AG10803 (cell line): ENCODE measurements at regions not wholly inside any gene's neighbourhood (a gene's known extent, or its start where the extent isn't known, plus 50 kb on each side); places are given as distances from the start of the nearest gene placed in this dataset.
A peak's percentile ranks its signal among the peaks of the same experiment; 100 is the strongest.
"Not testable (repeated sequence)": the region's sequence is repeated elsewhere in the genome, so short reads cannot be mapped to it uniquely, and the experiment has no call there.

Source experiments
- DNase-seq: peaks from one replicate; pipeline ENCODE4 v3.0.0; 2010; ENCODE audit warnings: low read depth
- H3K4me3 ChIP-seq: 2 replicates; pipeline ENCODE4 v1.5.1; 2011; ENCODE audit warnings: mild to moderate bottlenecking, low read length, control low read depth

DNA sequence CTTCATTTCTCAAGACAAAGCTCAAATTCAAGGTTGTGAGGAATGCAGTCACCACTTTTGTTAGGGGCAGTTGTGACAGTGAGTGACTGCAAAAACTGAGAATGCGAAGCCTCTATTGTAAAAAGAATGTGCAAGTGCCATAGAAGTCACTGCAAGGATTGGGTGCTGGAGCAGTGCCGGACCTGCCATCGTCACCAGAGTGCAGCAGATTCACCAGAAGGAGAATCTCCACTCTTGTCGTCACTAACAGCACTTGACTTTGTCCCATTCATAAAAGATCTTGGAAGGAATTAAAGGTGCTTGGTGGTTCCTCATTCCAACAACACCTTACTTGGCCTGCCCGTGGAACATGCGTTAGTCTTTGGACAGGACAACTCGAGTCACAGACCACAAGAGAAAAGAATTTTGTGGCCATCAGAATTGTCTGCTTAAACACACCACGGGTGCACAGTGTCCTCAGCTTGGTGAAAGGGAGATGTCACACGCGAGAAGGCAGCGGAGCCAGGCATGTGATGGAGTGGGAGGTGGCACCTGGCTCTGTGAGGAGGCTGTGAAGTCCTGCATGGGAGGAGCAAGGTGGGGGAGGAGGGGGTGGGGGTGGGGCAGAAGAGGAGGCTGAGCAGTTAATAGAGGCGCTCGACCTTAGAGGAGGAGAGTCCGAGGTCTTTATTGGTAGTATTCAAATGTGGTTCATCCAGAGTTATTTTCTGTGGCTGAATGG, 100.9 kb upstream of the SPDYE9 start:
- not testable (repeated sequence) for DNase-seq, H3K4me3 ChIP-seq

DNA sequence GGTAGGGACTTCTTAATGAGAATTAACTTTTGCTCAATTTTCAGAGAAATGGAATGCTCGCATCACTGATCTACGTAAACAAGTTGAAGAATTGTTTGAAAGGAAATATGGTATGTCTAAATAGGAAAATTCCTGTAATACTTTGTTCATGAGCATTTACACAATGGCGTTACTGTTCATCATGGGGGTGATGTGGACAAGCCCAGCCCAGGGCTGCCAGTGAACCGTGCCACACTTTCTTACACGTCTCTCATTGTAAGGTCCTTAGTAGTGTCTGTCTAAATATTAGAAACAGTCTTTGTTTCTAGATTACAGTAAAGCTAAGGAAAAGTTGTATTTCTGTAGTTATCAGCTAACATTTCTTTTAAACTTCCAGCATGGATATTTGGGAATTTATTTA, 91.0 kb upstream of the SPDYE9 start:
- not testable (repeated sequence) for DNase-seq, H3K4me3 ChIP-seq

DNA sequence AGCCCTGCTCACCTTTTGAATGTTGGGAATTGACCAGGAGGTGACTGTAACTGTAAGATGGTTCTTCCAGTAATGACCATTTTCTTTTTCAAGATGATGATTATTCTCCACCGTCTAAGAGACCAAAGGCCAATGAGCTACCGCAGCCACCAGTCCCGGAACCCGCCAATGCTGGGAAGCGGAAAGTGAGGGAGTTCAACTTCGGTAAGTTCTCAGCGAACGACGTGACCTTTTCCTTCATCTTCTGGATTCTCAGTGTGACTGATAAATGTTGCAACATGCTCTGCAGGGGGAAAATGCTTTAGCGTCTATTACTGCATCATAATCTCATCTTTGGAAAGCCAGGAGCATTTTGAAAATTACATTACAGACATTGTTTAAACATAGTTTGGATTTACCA, 89.5 kb upstream of the SPDYE9 start:
- not testable (repeated sequence) for H3K4me3 ChIP-seq, DNase-seq

DNA sequence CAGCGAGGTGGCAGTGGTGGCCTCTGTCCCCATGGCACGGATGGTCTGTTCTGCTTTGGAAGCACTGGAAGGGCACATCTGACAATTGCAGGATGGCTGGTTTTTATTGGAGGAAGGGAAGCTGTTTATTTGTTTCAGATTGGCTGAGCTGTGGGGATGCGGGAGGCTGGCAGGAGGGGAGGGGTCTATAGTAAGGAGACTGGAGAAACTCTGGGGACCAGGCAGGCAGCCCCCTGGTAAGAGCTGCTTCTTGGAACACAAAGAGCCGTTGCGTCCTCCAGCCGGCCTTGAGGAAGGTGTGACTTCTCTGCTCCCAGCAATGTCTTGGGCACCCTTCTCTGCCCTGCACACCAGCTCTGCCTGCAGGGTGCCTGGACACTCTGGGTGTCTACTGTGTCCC, 85.1 kb upstream of the SPDYE9 start:
- DNase-seq, H3K4me3 ChIP-seq: not testable (repeated sequence)

DNA sequence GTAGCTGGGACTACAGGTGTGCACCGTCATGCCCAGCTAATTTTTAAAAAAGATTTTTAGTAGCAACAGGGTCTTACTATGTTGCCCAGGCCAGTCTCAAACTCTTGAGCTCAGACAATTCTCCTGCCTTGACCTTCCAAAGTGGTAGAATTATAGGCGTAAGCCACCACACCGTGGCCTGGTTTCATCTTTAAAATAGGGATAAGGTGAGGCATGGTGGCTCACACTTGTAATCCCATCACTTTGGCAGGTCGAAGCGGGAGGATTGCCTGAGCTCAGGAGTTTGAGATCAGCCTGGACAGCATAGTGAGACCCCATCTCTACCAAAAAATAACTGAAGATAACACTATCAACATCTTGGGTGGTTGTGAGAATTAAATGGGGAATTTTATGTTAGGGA, 84.6 kb upstream of the SPDYE9 start:
- not testable (repeated sequence) for H3K4me3 ChIP-seq, DNase-seq

DNA sequence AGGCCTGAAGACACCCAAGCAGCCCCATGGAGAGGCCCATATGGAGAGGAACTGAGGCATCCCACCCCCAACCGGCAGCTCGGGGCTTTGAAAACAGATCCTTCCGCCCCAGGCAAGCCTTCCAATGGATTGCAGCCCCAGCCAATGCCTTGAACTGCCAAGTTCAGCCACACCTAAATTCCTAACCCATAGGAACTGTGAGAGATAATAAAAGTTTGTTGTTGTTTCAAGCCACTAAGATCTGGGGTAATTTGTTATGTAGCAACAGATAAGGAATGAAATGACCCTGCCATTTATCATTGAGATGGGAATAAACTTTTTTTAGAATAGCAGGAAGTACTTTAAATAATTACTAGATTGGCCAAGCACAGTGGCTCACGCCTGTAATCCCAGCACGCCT, 80.3 kb upstream of the SPDYE9 start:
- not testable (repeated sequence) for H3K4me3 ChIP-seq, DNase-seq

DNA sequence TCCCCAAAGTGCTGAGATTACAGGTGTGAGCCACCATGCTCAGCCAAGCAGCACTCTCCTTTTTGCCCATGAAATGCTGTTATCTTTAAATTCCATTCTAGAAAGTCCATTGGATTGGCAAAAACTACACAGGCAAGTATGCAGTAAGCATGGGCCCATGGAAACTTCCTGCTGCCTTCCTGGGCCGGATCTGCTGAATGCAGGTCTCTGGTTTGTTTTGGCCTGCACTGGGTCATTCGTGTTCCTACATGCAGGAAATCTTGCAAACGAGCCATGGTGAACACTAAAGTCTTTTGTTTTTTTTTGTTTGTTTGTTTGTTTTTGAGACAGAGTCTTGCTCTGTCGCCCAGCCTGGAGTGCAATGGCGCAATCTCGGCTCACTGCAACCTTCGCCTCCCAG, 76.8 kb upstream of the SPDYE9 start:
- DNase-seq, H3K4me3 ChIP-seq: not testable (repeated sequence)

DNA sequence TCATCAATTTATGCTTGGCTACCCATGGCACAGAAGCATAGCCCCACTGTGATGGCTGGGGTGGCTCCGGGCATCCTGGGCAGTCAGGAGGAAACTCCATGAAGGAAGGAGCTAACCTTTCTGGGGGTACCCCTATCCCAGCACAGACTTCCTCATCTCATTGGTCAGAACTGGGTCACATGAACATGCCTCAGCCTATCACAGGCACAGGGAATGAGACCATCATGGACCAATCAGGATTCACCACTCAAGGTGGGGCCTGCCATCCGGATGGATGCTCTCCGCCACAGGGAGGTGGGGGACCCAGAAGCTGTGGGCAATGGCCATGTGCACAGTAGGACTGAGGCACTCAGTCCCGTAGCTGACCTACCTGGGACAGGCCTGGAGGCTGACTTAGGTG, 75.9 kb upstream of the SPDYE9 start:
- not testable (repeated sequence) for DNase-seq, H3K4me3 ChIP-seq

DNA sequence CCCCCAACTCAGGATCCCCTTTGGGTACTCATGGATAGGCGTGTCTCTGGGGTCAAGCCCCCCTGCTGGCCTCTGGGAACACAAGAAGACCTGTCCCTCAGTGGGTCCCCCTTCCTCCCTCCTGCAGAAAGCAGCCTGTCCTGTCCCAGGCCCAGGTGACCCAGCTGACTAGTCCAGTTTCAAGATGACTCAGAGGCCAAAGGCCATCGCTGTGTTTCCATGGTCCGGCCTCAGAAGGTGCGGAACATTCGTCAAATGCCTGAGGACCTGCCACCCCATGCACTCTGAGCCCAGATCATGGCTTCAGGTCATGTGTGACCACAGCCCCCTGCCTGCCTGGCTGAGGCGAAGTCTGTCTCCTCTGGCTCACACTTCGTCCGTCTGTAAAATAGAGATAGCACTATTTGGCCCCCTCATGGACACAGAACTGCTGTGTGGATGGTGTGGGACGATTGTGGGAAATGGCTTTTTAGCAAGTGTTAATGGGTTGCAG, 71.4 kb upstream of the SPDYE9 start:
- not testable (repeated sequence) for H3K4me3 ChIP-seq, DNase-seq

DNA sequence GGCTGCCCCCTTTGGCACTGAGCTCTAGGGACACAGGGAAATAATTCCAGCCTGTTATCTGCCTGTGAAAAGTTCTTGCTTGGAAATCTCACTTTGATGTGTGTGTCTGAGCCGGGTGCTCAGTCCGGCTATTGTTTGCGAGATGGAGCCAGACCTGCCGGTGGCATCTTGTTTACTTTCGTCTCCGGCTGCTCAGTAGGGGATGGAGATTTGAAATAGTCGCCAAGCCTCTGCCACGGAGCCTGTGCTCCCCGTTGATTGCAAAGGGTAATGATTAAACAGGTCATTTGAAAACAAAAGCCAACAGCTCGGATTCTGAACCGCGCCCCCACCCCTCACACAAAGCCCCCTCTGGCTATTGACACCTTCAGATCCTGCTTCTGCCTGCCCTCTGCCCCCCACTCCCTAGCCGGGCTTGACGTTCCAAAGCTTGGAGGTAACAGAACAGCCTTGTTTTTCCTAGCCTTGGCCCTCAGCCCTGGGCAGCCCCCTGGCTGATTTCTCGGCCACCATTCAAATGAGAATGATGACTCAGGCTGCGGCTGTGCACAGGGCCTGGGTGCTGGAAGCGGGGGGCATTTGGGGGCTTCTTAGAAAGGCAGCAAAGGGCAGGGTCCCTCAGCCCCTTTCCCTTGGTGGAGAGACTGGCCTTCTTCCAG, 70.8 kb upstream of the SPDYE9 start:
- DNase-seq = not testable (repeated sequence)
- peak overlapping the region; percentile 30 for H3K4me3 ChIP-seq

DNA sequence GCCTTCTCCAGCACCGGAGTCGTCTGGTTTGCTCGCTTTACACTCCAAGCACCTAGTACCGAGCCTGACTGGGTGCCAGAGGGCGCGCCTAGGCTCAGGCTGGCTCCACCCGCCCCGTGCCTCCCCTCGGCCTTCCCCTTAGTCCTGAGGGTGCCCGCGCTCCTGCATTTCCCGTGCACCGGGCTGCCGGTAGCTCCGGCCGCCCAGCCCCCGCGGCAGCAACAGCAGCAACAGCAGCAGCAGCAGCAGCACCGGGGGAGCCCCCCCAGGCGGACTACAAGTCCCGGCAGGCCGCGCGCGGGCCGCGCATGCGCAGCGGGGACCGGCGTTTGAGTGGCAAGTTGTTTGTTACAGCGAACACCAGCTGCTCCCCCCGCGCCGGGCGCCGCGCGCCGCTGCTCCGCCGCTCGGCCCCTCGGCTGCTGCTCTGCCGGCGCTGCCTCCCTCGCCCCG, 68.8 kb upstream of the SPDYE9 start:
- DNase-seq = peak; percentile 51
- not testable (repeated sequence) for H3K4me3 ChIP-seq

DNA sequence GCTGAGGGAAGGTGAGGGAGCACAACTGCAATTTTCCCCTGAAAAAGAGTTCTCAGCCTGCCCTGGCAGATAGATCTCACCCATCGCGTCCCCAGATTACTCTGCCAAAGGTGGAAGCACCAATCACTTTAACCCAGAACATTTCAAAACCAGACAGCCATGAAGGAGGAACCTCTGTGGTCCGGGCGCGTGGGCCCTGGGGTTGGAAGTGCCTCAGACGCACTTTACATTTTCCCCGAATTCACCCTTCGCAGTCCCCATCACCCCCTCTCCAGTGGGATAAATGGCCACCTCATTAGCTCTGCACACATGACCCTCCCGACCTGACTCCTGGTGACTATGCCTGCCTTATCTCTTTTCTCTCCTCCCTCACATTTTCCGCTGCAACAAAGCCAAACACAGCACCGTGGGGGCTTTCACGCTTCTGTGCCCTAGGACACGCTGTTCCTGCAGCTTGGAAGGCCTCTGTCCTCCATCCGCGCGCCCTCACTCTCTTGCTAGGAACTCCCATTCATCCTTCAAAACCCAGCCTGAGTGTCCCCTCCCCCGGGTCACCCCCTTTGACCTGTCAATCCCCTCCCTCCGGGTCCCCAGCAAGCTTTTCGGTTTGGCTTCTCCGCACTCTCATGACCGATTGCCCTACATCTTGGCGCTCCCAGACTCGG, 68.2 kb upstream of the SPDYE9 start:
- H3K4me3 ChIP-seq = not testable (repeated sequence)

DNA sequence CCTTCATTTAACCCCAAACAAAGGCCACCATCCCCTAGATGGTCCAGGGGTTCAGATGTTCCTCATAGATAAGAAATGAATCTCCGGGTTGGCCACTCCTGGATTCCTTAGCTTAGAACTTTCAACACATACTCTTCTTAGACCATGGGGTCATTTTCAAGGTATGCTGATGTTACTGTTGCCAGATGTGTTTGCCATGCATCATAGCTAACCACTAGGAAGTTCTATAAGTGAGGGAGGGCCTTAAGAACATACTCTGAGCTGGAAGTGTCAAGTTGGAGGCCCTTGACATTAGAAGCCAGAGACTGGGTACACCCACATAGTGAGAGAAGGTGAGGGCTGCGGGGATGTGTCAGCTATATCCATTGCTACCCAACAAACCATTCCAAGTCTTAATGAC, 62.7 kb upstream of the SPDYE9 start:
- DNase-seq, H3K4me3 ChIP-seq: not testable (repeated sequence)

More for the DNA sequence above, 68.2 kb upstream of the SPDYE9 start:
- DNase-seq = not testable (repeated sequence)

DNA sequence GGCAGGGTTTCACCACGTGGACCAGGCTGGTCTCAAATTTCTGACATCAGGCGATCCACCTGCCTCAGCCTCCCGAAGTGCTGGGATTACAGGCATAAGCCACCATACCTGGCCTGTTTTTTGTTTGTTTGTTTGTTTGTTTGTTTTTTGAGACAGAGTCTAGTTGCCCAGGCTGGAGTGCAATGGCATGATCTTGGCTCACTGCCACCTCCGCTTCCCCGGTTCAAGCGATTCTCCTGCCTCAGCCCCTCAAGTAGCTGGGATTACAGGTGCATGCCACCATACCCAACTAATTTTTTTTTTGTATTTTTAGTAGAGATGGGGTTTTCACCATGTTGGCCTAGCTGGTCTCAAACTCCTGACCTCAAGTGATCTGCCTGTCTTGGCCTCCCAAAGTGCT, 61.8 kb upstream of the SPDYE9 start:
- H3K4me3 ChIP-seq, DNase-seq: not testable (repeated sequence)

DNA sequence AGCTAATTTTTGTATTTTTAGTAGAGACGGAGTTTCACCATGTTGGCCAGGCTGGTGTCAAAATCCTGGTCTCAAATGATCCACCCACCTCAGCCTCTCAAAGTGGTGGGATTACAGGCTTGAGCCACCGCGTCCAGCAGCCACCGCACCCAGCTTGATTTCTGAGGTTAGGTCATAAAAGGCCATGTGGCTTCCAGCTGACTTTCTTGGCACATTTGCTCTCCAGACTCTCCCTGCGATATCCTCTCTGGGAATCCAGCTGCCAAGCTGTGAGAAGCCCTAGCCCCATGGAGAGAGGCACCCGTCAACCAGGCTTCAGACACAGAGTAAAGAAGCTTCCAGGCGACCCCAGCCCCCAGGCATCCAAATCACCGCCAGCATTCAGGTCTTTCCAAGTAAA, 58.2 kb upstream of the SPDYE9 start:
- H3K4me3 ChIP-seq, DNase-seq: not testable (repeated sequence)

DNA sequence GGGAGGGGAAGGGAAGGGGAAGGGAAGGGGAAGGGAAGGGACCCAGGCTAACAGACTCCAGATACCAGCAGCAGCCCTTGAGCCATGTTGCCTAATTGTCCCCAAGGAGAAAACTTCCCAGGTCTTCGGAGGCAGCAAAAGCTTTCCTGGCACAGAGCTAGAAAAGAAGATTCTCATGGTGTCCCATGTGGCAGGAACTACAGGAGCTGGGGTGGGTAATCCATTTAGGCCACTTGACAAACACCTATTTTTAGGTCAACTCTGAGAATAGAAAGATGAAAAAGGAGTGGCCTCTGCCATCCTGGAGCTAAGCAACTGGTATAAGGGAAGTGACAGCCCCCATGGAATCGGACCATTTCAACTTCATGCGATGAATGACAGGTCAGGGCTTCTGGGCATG, 52.1 kb upstream of the SPDYE9 start:
- H3K4me3 ChIP-seq, DNase-seq: not testable (repeated sequence)
